SHP77 (cell line): ENCODE measurements at regions not wholly inside any gene's neighbourhood (a gene's known extent, or its start where the extent isn't known, plus 50 kb on each side); places are given as distances from the start of the nearest gene placed in this dataset.

Experiments used
- DNase-seq, 2 experiments: peaks; one replicate each; lab custom pipeline; 2025; lab: John Stamatoyannopoulos, UW

DNA sequence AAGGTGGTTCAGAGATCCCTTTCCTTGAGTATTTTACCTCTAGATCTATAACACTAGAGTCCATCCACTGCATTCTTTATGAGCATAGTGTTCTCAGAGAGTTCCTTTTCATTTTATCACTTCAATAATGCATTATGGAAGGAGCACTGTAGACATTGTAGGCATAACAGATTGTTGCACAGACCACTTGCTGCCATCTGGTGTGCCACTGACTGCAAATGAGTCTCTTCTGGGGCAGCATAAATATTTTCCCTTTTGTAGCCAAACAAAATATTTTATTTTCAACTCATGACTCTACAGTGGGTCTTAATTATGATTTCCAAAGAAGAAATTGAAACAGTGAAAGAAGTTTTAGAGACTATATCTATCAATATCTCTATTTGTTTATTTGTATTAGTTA, 290.4 kb downstream of the OLFM3 start:
- no peak for DNase-seq

DNA sequence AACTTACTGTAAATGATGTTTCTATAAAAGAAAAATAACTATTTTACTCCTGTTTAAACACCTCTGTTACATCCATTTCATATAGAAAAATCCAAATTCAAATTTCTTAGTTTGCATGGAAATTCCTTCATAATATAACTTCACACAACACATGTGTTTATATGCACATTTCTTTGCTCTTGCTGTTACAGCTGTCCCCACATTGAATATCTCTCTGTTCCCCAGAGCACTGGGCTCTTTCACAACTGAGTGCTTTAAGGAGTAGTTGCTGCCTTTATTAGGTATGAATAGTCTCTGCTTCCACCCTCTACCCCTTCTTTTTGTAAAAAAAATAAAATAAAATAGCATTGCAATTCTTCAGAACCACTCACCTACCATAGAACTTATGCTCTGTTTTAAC, 287.0 kb downstream of the OLFM3 start:
- DNase-seq, result no peak

DNA sequence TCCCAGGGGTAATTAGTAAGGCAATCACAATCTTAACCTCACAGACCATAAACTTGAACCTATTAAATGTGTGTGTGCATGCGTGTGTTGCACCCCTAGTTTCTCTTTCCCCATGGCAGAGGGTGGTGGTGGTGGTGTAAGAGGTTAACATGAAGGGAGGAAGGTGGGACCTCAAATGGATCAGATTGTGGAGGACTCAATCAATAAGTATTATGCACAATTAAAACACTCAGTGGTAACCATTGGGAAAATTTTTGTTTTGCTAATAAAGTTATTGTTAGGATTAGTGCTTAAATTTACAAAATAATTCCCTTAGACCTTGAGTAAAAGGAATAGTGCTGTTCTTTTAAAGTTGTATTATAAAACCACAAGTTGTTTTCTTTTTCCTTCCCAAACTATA, 283.0 kb downstream of the OLFM3 start:
- DNase-seq, result no peak

DNA sequence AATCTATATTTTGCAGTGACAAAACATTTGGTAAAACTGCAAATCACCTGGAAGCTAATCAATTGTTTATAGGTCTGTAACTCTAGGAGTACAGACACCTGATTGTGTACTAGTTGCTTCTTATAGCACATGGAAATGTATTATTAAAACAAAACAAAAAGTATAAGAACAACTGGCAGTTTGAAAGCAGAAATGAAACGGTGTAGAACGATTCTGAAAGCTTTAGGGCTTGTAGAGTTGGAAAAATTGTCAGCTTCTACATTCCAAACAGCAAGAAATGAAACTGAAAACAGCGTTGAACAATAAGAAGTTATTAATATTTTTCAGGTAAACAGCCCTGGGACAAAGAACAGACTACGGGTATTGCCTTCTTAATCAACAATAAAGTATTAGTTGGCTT, 273.3 kb downstream of the OLFM3 start:
- DNase-seq, result no peak

DNA sequence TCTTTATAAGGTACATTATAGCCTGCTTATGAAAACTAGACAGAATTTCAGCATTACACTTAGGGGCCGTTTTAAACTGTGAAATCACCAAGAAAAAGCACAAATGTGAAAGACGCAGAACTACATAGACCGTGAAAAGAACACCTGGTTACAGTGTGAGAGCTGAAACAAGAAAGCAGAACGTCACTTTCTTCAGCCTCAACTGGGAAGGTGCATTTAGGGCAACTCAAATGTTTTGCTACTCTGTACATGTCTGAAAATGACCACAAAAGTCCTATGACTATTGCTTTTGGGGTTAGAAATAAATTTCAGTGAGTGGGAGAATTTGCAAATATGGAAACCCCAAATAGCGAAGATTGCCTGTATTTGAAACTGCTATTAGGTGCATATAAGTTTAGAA, 268.7 kb downstream of the OLFM3 start:
- no peak for DNase-seq

DNA sequence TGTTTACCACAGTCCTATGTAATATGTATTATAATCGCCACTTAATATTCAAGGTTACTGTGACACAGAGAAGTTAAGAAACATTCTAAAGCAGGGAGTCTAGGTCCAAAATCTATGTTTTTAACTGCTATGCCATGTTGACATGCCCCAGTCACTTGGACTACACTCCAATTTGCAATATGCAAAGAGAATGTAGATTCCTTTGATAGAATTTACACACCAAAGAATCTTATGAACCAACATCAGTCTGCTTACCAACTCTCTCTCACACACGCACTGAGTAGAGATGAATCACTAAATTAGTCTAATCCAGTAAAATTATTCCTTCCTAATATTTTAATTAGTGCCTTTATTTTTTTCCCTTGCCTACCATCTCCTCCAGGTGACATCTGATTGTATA, 266.2 kb downstream of the OLFM3 start:
- no peak for DNase-seq

DNA sequence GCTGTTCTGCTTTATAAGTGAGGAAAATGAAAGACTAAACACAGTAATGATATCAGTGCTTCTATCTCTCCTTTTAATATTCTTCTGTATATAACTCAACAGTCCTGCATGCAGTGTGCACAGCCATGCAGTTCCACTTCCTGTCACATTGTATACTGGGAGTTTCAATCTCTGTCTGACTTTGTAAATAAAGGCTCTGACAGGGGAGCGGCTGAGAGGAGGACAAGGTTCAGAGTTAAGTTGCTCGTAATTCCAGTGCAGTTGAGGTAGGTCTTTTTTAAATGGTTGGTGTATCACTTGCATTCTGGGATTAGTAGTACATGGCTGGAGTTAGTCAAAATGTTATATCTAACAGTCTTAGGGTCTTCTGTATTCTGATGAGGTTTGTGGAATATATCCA, 264.5 kb downstream of the OLFM3 start:
- DNase-seq, result no peak

DNA sequence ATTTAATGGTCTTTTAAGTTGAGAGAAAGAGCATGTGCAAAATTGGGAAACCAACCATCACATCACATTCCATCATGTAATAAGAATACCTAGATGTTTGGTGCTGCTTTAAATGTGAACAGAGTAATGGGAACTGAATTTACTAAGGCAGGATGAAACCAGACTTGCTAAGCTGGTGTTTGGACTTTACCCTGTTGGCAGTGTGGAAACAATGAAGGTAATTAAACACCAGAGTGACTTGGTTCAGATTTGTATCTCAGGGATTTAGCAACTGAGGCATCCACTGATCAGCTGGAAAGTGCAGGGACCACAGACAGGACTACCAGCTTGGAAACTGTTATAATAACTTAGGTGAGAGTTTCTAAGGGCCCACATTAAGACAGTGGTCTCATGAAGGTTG, 263.4 kb downstream of the OLFM3 start:
- DNase-seq, result no peak

DNA sequence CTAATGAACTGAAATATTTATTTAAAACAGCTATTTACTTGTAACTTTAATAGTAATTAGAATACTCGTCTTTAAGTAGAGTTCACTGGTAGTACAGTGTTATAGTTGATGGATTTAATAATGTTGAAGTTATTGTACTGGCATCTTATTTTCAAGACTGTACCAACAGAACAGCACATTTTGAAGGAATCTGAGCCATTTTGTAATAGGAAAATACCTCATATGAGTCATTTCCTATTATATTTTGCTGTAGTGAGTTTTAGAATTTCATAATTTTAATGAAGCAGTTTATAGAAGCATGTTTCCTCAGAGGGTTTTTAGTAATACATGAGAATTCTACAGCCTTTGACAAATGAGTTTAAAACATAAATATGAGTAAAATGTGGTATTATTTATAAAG, 258.3 kb downstream of the OLFM3 start:
- DNase-seq, result no peak

DNA sequence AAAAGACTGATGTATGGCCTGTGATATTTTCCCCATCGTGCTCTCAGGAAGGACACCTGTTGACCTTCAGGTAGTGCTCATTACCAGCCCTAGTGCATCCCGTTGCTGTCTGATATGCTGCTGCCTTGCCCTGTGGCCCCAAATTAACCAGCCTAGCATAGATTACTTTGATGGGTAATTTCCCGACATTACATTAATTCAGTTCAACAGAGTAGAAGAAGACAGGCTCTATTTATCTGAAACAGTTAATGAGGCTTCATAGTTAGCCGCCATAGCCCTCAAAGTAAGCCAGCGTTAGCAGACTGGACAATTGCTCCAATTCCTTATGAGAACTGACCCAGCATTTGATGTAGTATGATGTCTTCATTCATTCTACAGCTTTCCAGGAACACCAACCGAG, 257.6 kb downstream of the OLFM3 start:
- DNase-seq, result no peak

DNA sequence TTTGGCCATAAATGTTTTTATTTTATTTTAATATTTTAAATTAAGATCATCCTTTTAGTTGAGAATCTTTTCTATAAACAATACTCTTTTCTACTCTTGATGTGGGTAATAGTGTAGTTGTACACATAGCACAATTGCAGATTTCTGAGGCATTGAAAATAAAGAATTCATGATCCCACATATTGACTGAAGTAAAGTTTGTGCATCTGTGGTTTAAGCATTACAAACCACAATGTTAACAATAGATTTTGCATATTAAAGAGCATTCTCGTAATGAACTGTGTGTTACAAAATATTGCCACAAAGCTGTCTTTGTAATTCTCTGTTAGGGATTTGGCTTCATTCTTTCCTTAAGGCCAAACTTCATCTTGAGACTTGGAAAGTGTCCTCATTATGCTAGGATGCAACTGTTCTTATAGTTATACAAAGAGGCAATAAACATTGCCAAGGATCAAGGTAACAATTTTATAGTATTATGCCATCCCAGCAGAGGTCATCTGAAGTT, 256.8 kb downstream of the OLFM3 start:
- DNase-seq, result no peak

DNA sequence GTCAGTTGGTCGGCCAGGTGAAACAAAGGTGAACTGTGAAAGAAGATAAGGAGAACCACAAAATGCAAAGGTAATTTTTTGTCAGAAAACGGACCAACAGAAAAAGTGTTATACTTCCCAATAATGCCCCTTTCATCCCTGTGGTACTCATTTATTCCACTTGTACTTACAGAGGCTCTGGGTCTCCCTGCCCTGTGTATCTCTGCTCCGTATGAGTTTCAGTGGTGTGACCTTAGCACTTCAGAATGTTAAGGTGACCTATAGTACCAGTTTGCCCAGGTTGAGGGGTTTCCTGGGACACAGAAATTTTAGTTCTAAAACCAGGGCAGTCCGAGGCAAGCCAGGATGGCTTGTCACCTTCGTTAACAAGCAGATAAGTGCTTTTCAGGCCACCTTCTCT, 254.8 kb downstream of the OLFM3 start:
- DNase-seq, result no peak

DNA sequence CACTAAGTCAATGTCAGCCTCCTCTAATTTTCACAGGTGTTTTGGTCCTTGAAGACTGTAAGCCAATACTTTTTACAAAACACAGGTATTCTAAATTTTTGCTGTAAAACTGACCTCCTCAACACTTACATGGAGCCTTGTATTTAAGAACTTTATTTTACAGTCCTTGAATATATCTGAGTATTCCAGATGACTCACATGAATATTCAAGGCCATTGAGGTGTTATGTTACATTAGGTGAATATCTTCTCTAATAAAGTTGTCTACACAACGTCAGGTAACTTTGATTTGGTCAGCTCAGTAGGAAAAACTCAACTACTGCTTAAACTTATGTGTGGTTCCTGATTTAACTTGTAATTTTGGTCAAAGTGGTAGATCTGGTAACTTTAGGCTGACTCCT, 254.2 kb downstream of the OLFM3 start:
- no peak for DNase-seq

DNA sequence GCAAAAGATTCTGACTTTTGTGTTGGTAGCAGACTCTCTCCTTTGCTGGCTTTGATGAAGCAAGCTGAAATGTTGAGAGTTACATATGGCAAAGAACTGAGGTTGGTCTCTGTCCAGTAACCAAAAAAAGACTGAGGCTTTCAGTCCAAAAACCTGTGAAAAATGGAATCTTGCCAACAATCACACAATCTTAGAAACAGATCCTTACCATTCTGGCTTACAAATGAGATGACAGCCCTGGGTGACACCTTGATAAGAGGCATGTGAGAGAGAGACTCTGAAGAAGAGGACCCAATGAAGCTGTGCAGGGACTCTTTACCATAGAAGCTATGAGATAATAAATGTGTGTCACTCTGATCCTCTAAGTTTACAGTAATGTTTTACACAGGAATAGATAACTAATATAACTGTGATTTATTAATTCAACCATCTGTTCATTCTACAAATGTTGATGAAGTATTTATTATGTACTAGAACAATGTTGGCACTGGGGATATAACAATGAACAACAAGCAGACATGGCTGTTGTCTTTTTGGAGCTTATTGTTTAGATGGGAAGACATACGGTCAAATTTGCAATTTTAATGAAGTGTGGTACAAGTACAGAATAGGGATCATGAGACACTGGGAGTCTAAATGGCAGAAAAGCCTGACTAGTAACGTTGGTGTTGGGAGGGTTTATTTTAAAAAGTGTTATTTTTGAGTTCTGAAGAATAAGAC, 251.0 kb downstream of the OLFM3 start:
- no peak for DNase-seq

DNA sequence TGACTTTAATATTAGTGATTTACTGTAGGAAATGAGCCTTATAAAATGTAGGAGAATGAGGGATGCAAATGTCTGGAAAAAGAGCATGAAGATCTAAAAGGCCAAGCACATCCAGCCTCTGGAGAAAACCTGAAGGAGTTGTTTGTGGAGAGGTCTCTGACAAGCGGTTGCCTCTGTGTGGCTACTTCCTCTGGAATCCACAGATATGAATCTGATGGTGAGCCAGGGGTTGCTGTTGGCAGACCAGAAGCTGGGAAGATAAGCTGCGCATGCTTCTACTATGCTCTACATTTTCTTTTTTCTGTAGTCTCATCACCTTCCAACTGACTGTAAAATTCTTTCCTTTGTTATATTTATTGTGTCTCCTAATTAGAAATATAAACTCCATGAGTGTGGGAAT, 248.6 kb downstream of the OLFM3 start:
- DNase-seq, result no peak
